CD14-positive monocyte (primary cell): ENCODE measurements at regions not wholly inside any gene's neighbourhood (a gene's known extent, or its start where the extent isn't known, plus 50 kb on each side); places are given as distances from the start of the nearest gene placed in this dataset.

ENCODE experiments used
- DNase-seq, 3 donors: peaks; one replicate each; pipeline ENCODE4 v3.0.0-alpha.2; 2011 to 2022
- H2AFZ ChIP-seq: 2 replicates; pipeline ENCODE4 v1.6.0; 2012; ENCODE audit warnings: mild to moderate bottlenecking, low read depth, low read length, inconsistent platforms; ENCODE audit not compliant: insufficient read depth, poor library complexity, severe bottlenecking
- H3K27ac ChIP-seq, 2 donors: 1 replicate in 1 of 2; 2 replicates in 1 of 2; pipeline ENCODE4 v1.5.1; 2012 to 2013; ENCODE audit warnings: low read length in 2 of 2, control low read depth in 1 of 2, inconsistent platforms in 1 of 2, low read depth in 1 of 2, mild to moderate bottlenecking in 1 of 2
- H3K27me3 ChIP-seq, 2 donors: one replicate each; pipeline versions ENCODE4 v1.6.0 to v1.6.1; 2011 to 2013; ENCODE audit warnings: low read length in 2 of 2; ENCODE audit not compliant: control insufficient read depth in 2 of 2, insufficient read depth in 2 of 2
- H3K36me3 ChIP-seq, 2 donors: replicated peaks in 1 of 2; 1 replicate in 1 of 2; 2 replicates in 1 of 2; pipeline versions ENCODE4 v1.5.1 to v1.6.1; 2012 to 2013; ENCODE audit warnings: low read length in 2 of 2, control low read depth in 1 of 2, inconsistent platforms in 1 of 2, mild to moderate bottlenecking in 1 of 2; ENCODE audit not compliant: insufficient read depth in 2 of 2, control insufficient read depth in 1 of 2
- H3K4me1 ChIP-seq, 2 donors: 1 replicate in 1 of 2; 2 replicates in 1 of 2; pipeline versions ENCODE4 v1.5.1 to v1.6.1; 2012 to 2013; ENCODE audit warnings: low read length in 2 of 2, control low read depth in 1 of 2, inconsistent platforms in 1 of 2, mild to moderate bottlenecking in 1 of 2, moderate library complexity in 1 of 2; ENCODE audit not compliant: insufficient read depth in 2 of 2, control insufficient read depth in 1 of 2
- H3K4me2 ChIP-seq: replicated peaks from 2 replicates; pipeline ENCODE3; 2012; ENCODE audit warnings: low read length, moderate library complexity, mild to moderate bottlenecking; ENCODE audit not compliant: poor library complexity, severe bottlenecking; ENCODE audit errors: extremely low read depth
- H3K4me3 ChIP-seq, 3 experiments: fragments of 200-600 bp in 1 of 3; sonication (generic) in 1 of 3; replicated peaks in 1 of 3; 1 replicate in 2 of 3; 2 replicates in 1 of 3; pipeline ENCODE4 v1.5.1; 2011 to 2013; ENCODE audit warnings: low read length in 3 of 3, mild to moderate bottlenecking in 3 of 3, control low read depth in 2 of 3, low read depth in 2 of 3, inconsistent platforms in 1 of 3, moderate library complexity in 1 of 3
- H3K79me2 ChIP-seq: 2 replicates; pipeline ENCODE4 v1.6.0; 2012; ENCODE audit warnings: mild to moderate bottlenecking, control low read depth, inconsistent platforms, low read length, moderate library complexity; ENCODE audit not compliant: insufficient read depth
- H3K9ac ChIP-seq: 2 replicates; pipeline ENCODE4 v1.6.0; 2017; ENCODE audit warnings: low read length, mild to moderate bottlenecking; ENCODE audit not compliant: insufficient read depth, poor library complexity, severe bottlenecking
- H3K9me3 ChIP-seq, 2 donors: replicated peaks in 1 of 2; 1 replicate in 1 of 2; 2 replicates in 1 of 2; pipeline versions ENCODE4 v1.5.1 to v1.6.1; 2012 to 2013; ENCODE audit warnings: low read length in 2 of 2, control low read depth in 1 of 2; ENCODE audit not compliant: control insufficient read depth in 1 of 2, insufficient read depth in 1 of 2
- H4K20me1 ChIP-seq: 2 replicates; pipeline ENCODE4 v1.6.0; 2012; ENCODE audit warnings: mild to moderate bottlenecking, low read length, control low read depth, moderate library complexity; ENCODE audit not compliant: insufficient read depth
- H3K27ac Mint-ChIP-seq, 7 donors: one replicate each; pipeline ENCODE4 v1.8.0; 2020; ENCODE audit warnings: mild to moderate bottlenecking in 7 of 7, mixed read lengths in 7 of 7, moderate library complexity in 6 of 7, inconsistent platforms in 2 of 7
- H3K27me3 Mint-ChIP-seq, 3 donors: one replicate each; pipeline ENCODE4 v1.8.0; 2021 to 2022; ENCODE audit warnings: low read depth in 3 of 3, mild to moderate bottlenecking in 3 of 3, mixed read lengths in 3 of 3, moderate library complexity in 3 of 3, inconsistent platforms in 1 of 3
- H3K36me3 Mint-ChIP-seq, 2 donors: one replicate each; pipeline ENCODE4 v1.8.0; 2020; ENCODE audit warnings: mixed read lengths in 2 of 2, inconsistent platforms in 1 of 2, mild to moderate bottlenecking in 1 of 2
- H3K4me1 Mint-ChIP-seq: one replicate; pipeline ENCODE4 v1.8.0; 2020; ENCODE audit warnings: mild to moderate bottlenecking, mixed read lengths
- H3K4me3 Mint-ChIP-seq, 2 donors: one replicate each; pipeline ENCODE4 v1.8.0; 2020; ENCODE audit warnings: mild to moderate bottlenecking in 2 of 2, mixed read lengths in 2 of 2, moderate library complexity in 1 of 2
- H3K9me3 Mint-ChIP-seq, 7 donors: one replicate each; pipeline ENCODE4 v1.8.0; 2020 to 2022; ENCODE audit warnings: mixed read lengths in 7 of 7, mild to moderate bottlenecking in 6 of 7, moderate library complexity in 6 of 7, inconsistent platforms in 2 of 7
- CTCF ChIP-seq: fragments of 200-600 bp; IDR thresholded peaks from one replicate; pipeline ENCODE4 v1.8.0; 2022; ENCODE audit warnings: antibody characterized with exemption, mild to moderate bottlenecking
- WGBS: methylation state at CpG from one replicate; pipeline ENCODE4 v1.1.5; 2013; ENCODE audit warnings: missing lambda C conversion rate; ENCODE audit not compliant: insufficient coverage; 5-methylcytosine and 5-hydroxymethylcytosine counted together
- intact Hi-C, 2 donors: fragments of 100-400 bp; cut with micrococcal nuclease; formaldehyde crosslinking; loops; one replicate each; pipeline versions ENCODE4 v1.15.0 to v1.15.1; 2023

DNA sequence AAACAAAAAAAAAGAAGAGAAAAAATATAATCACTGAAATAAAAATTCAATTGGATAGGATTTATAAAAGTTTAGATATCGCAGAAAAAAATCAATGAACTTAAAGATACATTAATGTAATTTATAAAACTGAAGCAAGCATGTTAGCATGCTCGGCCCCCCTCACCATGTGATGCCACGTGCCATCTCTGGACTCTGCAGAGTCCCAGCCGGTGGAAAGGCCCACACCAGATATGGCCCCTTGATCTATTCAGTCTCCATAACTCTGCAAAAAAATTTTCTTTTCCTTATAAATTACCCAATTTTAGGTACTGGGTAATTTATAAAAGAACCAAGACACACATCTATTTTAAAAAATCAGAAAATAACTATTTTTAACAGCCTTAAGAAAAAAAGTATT lies 476.0 kb upstream of the ANO3 start:
- intact Hi-C loops, result no loop called here
- no peak overlapping the region for H3K4me2 ChIP-seq
- Mint-ChIP-seq H3K9me3 (peaks cover 0 to 3% (median 0%) of the 10 kb centered on the region in 7 donors), H3K4me3 (no peak overlapping the region), H3K36me3 (no peaks in the 10 kb centered on the region), H3K4me1 (no peaks in the 10 kb centered on the region), H3K27ac (no peak overlapping the region), H3K27me3 (peaks cover 0 to 1% (median 0%) of the 10 kb centered on the region in 3 donors)
- H3K9me3 ChIP-seq, result no peaks in the 10 kb centered on the region
- DNase-seq, result no peak
- no peak overlapping the region for H3K4me3 ChIP-seq
- no peak overlapping the region for H3K27ac ChIP-seq
- no peaks in the 10 kb centered on the region for H3K4me1 ChIP-seq
- H3K79me2 ChIP-seq, result no peaks in the 10 kb centered on the region
- H3K27me3 ChIP-seq, result no peaks in the 10 kb centered on the region
- no peak for TF ChIP-seq CTCF
- WGBS, result 100% methylated on average over 3 of the region's 4 CpGs
- no peak overlapping the region for H2AFZ ChIP-seq
- H3K9ac ChIP-seq, result no peak overlapping the region
- H3K36me3 ChIP-seq, result no peaks in the 10 kb centered on the region
- H4K20me1 ChIP-seq, result no peaks in the 10 kb centered on the region

GRCh38 chr11:25859776-25860175 lies 472.2 kb upstream of the ANO3 start:
- Histone ChIP-seq H4K20me1 (no peaks in the 10 kb centered on the region), H3K4me2 (no peak overlapping the region), H2AFZ (no peak overlapping the region), H3K36me3 (no peaks in the 10 kb centered on the region), H3K9ac (no peak overlapping the region), H3K27ac (no peak overlapping the region), H3K79me2 (no peaks in the 10 kb centered on the region), H3K27me3 (no peaks in the 10 kb centered on the region), H3K4me3 (no peak overlapping the region), H3K4me1 (no peaks in the 10 kb centered on the region), H3K9me3 (no peaks in the 10 kb centered on the region)
- 100% methylated on average over 1 of the region's 5 CpGs for WGBS
- no peak for TF ChIP-seq CTCF
- DNase-seq, result no peak
- Mint-ChIP-seq H3K4me3 (no peak overlapping the region), H3K9me3 (peaks cover 0 to 2% (median 0%) of the 10 kb centered on the region in 7 donors), H3K36me3 (no peaks in the 10 kb centered on the region), H3K27ac (no peak overlapping the region), H3K4me1 (no peaks in the 10 kb centered on the region), H3K27me3 (peaks cover 0 to 1% (median 0%) of the 10 kb centered on the region in 3 donors)
- intact Hi-C loops, result no loop called here
